ENCODE measurements at regions not wholly inside any gene's neighbourhood (a gene's known extent, or its start where the extent isn't known, plus 50 kb on each side); places are given as distances from the start of the nearest gene placed in this dataset.

GRCh38 chr14:84646786-84647500, 883.0 kb upstream of the FLRT2 start:
- no peak for DNase-seq

GRCh38 chr14:84655014-84655413, 874.9 kb upstream of the FLRT2 start:
- no peak for DNase-seq

DNA sequence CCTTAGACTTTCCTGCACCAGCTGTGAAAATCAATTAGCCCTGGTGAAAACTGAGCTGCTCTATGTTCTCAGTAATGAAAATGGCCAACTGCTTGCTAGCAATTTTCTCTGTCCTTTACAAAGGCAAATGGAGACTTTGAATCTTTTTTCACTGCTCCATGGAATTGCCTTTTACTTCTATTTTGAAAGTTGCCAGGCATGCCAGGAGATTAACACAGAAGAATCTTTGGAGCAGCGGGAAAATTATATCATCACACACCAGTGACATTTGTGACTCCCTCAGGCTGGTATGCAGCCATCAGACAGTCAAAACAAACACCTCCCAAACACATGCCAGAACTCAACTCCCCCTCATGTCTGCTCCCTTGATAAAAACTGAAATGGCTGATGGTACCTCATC, 872.0 kb upstream of the FLRT2 start:
- DNase-seq, result no peak

DNA sequence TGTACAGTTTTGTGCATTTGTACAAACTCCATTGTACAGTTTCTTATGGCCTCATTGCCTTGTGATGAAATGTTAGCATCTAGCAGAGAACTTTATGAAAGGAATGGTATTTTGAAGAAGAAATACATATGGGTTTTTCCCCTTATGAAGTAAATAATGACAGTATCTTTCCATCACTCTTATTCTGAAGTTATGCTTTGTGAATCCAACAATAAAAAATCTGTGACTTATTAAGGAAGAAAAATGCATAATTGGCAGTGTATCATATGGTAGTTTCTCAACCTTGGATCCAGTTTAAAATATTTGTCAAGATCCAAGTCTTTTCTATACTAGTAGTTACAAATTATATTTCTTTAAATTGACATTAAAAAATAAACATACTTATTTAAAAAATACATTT, 859.1 kb upstream of the FLRT2 start:
- DNase-seq, result no peak

GRCh38 chr14:84671776-84672175, 858.2 kb upstream of the FLRT2 start:
- DNase-seq, result no peak

GRCh38 chr14:84674636-84675035, 855.3 kb upstream of the FLRT2 start:
- DNase-seq, result no peak

DNA sequence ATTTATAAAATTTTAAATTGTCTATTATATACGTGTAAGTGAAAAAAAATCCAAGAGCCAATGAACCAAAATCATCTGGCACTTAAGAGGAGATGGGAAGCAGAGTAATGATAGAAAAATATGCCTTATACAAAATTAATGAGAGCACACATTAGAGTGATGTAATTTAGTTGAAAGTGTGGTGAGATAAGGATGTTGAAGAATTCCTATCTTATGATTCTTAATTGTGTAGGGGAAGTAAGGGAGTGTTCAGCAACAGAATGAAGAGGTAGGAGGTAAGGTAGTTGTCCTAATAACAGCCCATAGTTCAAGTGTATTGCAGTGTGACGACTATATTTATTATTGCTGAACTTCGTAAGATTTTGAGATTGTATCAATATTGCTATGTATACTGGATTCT, 843.4 kb upstream of the FLRT2 start:
- no peak for DNase-seq

GRCh38 chr14:84688297-84689025, 841.5 kb upstream of the FLRT2 start:
- no peak for DNase-seq

- DNase-seq, result no peak
These were observed 835.8 kb upstream of the FLRT2 start for GRCh38 chr14:84694161-84694560.

- DNase-seq, result no peak
These were observed 825.3 kb upstream of the FLRT2 start for GRCh38 chr14:84704601-84705000.

DNA sequence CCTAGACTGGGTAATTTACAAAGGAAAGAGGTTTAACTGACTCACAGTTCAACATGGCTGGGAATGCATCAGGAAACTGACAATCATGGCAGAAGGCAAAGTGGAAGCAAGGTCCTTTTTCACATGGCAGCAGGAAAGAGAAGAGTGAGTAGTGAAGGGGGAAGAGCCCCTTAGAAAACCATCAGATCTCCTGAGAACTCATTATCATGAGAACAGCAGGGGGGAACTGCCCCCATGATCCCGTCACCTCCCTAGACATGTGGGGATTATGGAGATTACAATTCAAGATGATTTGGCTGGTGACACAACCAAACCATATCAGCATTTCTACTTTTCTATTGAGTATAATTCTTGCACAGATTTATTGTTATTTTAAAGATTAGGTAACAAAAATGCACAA, 822.1 kb upstream of the FLRT2 start:
- DNase-seq, result no peak

DNA sequence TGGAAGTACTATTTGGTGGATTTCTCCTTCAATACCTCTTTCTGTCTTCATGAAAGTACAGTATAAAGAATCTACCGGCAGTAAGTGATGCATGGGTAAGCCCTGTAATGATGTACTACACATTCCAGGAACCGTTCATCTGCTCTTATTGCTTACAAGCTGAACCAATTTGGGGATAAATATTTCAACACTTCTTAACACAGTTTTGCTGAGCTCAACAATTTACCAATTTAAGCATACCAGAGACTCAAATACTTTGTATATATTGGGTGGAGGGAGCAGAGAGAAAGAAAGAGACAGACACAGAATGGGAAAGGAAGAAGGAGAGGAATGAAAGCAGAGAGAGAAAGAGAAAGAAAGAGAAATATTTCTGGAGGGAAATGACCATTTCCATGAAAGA, 821.1 kb upstream of the FLRT2 start:
- DNase-seq, result no peak

DNA sequence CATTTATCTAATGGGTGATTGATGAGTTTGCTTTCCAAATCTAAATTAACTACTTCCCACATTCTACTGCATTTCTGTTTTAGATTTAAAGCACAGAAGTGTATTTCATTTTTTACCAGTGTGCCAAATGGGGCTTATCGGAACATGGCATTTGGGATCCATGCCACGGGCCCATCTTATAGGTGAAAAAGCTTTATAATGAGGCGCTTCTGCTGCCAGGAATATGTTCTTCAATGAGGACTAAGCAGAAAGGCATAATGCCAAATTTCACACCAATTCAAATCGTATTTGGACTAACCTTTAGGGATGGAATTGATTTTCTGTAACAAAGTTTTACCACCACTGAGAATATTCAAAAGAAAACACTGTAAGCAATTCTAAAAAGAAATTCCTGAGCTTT, 803.5 kb upstream of the FLRT2 start:
- DNase-seq, result no peak

DNA sequence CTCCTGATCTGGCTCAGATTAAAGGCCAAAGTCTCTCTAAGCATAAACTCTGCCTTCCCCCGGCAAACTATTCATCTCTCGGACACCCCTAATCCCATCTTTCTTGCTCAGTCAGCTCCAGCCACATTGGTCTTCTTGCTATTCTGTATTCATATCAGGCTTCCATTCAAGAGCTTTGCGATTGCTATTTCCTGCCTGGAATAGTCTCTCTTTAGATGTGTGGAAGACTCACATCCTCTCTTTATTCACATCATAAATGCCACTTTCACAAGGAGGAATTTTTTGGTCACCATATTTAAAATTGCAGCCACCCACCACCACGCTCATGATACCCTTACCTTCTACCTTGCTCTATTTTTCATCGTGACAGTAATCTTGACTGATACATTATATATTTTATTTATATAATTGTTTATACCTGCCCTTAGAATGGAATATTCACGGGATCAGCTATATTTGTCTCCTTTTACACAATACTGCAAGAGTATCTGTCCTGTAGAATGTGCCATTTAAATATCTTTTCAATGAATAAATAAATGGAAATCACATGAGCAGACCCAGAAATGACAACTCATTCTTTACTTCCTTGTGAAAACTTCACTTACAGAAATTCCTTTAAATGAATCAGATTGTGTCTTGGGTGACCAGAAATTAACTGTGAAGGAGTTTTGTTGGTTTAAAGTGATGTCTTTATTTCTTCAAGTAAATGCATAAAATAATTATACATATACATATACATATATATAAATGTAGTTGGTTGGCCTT, 780.6 kb upstream of the FLRT2 start:
- DNase-seq, result no peak

DNA sequence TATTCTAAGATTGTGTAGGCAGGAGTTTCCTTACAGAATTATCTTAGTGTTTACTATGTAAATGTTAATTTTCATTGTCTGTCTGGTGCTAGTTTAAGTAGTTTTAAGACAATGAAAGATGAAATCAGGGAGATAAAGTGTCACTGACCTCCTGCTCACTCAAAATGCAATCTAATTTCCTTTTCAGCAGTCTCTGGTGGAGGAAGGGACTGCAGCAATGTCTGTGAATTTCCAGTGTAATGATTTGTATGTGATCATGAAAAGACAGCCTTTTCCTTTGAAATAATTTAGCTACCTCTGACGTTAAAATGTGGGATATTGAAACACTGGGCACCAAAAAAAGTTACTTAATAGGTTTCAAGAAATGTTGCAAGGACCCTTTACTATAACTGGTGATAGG, 779.7 kb upstream of the FLRT2 start:
- no peak for DNase-seq

- no peak for DNase-seq
These were observed 779.0 kb upstream of the FLRT2 start for GRCh38 chr14:84750763-84751554.

GRCh38 chr14:84751745-84752144, 778.2 kb upstream of the FLRT2 start:
- no peak for DNase-seq

DNA sequence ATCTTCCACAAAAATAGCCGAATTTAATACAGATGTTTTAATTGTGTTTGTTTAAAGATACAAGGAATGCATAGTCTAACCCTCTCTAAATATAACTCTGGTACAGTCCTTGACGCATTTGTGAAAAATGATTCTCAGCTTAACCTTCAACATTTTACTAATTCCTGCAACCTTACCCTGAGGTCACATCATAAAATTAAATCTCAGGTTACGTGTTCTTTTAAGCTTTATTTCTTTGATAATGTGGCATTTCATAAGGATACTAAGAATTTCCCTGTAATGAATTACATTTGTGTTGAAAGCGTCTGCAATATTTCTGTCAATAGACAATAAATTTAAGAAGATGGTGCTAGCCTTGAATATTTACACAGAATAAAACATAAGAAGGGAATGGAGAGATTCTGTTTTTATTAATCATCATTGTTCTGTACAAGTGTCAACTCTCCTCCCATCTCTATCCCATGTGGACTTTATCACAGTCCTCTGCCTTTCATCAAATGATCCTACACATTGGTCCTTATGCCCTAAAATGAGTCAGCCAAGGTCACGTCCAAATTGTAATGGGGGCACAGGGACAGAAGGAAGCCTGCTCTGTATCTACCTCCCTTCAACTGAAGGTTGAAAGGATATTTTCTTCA, 769.3 kb upstream of the FLRT2 start:
- no peak for DNase-seq

DNA sequence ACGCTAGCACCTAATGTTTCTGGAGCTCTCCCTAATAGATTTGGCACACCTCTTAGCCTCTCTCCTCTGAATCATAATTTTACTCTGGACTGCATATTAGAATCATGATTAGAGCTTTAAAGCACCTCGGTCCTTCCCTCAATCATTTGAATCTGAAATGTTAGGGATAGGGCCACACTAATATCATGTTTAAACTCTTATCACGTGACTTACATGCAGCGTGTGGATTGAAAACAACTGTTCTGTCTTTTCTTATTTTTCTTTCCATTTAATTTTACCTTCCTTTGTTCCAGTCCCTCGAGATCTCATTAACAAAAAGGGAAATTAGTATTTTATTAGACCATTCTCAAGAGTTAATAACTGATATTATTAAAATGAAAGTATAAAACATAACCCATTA, 762.5 kb upstream of the FLRT2 start:
- no peak for DNase-seq

DNA sequence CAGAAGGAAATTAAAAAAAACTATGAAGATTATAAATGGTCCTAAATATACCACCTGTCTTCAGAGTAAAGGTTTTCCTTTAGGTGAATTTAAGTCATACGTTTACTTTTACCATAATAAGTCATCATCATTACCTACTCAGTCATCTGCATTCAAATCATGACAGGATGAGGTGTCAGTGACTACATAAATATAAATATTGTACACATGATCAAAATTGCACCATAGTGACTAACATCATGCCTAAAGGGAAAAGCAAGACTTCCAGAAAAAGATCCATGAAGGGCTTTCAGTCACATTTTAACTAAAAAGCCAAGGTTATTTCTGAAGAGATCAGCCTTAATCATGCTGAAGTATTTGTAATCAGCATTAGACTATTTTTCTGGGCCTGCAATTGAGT, 759.9 kb upstream of the FLRT2 start:
- DNase-seq, result no peak

DNA sequence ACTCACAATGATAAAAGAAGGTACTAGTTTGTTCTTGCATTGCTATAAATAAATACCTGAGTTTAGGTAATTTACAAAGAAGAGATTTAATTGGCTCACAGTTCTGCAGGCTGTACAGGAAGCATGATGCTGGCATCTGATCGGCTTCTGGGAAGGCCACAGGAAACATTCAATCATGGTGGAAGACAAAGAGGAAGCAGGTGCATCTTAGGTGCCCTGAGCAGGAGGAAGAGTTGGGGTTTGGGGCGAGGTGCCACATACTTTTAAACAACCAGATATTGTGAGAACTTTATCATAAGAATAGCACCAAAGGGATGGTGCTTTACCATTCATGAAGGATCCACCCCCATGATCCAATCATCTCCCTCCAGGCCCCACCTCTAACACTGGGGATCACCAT, 752.6 kb upstream of the FLRT2 start:
- no peak for DNase-seq

DNA sequence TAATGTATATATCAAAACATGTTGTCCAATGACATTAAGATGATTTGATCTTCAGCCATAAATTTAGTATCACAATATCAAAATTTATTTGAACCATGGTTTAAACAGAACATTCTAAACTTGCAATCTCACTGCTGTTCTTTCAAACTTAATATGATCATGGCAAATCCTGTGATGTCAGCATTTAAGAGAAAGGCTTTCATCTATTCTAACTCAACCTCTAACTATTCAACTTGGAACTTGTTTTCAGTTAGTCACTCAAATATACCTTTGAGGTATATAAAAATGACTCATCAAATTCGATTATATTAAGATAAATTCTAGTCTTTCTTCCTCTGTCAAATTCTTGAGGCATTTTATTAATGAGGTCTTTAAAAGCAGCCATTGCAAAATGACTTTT, 747.0 kb upstream of the FLRT2 start:
- DNase-seq, result no peak

GRCh38 chr14:84783511-84783910, 746.4 kb upstream of the FLRT2 start:
- DNase-seq, result no peak

All from NCI-H526 (cell line).